Stimulated activated CD8-positive, alpha-beta memory T cell treated with anti-CD3 and anti-CD28 coated beads, Interleukin-15, amount 100 ng/mL, for 48 hours (primary cell): ENCODE measurements at regions not wholly inside any gene's neighbourhood (a gene's known extent, or its start where the extent isn't known, plus 50 kb on each side); places are given as distances from the start of the nearest gene placed in this dataset.

Source experiments
- DNase-seq, 2 donors: peaks; one replicate each; pipeline ENCODE4 v3.0.0-alpha.2; 2020; ENCODE audit warnings: low read depth in 2 of 2

DNA sequence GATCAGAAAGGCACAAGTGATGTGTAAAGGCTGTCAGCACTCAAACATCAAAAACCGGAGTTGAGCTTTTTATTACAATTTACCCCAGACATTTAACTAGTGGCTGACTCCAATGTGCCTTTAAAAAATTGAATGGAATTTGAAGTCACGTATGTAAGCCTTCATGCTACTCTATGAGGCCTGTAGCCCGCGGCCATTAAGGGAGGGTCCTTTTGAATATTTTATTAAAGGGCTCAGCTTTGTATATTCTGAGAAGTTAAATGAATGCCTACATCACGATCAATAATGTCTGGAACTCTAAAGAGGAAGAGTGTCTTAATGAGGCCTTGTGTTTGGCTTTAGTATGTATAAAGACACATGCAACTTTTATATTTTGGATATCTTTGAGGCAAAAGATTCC is 916.6 kb upstream of the CELF2 start:
- no peak for DNase-seq

DNA sequence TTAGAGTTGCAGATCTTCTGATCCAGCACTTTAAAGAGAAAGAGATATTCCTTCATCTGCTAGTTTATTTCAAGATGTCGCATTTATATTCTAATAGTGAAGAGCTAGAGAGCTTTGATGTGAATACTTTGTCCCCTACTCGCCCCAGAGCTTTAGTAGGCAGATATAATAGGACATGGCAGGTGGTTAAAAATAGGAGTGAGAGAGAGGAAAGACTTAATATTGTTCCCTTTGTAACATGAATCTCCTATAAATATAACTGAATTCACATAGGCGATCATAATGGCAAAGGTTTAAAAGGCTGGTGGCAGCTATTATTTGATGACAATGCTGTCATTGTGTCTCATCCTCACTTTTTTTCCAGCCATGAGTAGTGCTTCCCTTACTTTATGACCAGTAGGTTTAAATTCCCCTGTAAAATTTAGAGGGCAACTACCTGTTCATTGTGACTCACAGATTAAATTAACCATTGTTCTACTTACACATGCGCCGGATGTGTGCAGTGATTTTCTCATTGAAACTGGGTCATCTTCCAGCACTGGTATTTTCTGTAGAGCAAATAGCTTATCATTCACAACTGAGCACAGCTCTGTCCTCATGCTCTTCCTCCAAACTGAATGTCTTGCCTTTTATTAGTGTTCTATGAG is 906.7 kb upstream of the CELF2 start:
- DNase-seq, result no peak

DNA sequence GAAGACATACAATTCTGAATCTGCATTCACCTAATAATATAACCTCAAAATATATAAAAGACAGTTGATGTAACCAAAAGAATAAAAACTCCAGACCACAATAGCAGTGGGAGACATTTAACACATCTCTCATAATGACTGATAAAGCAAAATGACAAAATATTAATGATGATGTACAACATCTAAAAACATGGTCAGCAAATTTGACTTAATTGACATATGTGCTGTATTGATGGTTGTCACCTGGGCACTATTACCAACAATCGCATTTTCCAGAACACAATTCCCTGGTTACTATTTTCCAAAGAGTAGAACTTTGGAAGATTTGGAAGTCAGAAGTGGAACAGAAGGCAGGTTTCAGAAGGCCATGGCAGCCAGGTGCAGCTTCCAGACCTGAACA is 899.5 kb upstream of the CELF2 start:
- no peak for DNase-seq

DNA sequence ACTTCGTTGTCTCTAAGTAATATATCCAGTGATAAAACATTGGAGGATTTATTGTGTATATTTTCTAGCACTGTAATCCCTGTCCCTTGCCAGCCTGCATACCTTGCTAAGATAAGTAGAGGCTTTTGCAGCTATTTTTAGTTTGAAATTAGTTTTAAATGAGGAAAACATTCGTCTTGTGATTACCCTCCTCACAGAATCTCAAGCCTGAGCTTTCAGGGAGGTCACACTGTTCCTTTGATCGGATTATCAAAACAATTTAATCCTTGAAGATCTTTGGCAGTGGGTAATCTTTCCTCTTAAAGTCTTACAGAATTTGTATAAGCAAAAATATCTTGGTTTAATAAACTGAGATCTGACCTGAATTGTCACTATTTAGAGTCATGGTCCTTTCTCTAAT is 897.0 kb upstream of the CELF2 start:
- no peak for DNase-seq

GRCh38 chr10:10125676-10126075 is 892.0 kb upstream of the CELF2 start:
- no peak for DNase-seq

GRCh38 chr10:10126218-10126617 is 891.5 kb upstream of the CELF2 start:
- no peak for DNase-seq

GRCh38 chr10:10128387-10128786 is 889.3 kb upstream of the CELF2 start:
- no peak for DNase-seq

GRCh38 chr10:10130686-10131085 is 887.0 kb upstream of the CELF2 start:
- DNase-seq, result no peak

GRCh38 chr10:10132009-10132408 is 885.7 kb upstream of the CELF2 start:
- no peak for DNase-seq

- DNase-seq, result no peak
Measured at GRCh38 chr10:10133281-10133680, 884.4 kb upstream of the CELF2 start.

DNA sequence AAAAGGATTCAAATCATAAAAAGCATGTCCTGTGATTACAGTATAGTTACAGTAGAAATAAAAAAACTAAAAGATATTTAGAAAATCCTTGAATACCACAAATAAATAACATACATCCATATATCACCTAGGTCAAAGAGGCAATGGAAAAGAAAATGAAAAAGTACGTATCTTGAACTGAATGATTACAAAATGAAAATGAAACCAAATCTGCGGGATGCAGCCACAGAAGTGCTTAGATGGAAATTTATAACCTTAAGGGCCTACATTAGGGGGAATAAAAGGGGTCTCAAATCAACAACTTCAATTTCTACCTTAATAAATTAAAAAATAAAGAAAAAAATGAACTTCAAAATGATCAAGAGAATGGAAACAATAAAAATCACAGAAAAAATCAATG is 879.0 kb upstream of the CELF2 start:
- DNase-seq, result no peak

DNA sequence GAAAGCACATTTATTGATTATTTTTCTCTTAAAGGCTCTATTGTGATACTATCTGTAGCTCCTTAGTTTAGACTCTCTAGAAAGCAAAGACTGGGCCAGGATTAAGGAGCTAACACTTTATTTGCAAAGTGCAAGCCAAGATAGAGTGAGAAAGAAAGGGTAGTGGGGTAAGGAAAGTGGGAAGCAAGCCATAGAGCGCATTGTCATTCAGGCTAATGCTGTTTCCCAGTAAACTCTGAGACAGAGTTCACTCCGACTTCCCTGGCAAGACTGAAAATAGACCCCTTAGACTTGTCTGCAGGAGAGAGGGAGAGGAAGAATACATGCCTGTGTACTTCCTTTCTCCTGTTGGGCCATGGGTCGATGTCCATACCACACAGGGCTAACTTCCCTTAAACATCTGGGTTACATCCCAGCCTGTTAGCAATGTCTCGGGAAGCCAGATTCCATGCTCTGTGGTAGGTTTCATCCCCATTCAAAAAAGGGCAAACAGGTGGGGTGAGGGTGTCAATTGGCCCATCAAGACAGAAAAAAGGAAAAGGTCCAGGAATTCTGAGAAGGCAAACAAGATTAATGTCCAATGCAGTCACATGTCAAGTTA is 875.8 kb upstream of the CELF2 start:
- DNase-seq, result no peak

DNA sequence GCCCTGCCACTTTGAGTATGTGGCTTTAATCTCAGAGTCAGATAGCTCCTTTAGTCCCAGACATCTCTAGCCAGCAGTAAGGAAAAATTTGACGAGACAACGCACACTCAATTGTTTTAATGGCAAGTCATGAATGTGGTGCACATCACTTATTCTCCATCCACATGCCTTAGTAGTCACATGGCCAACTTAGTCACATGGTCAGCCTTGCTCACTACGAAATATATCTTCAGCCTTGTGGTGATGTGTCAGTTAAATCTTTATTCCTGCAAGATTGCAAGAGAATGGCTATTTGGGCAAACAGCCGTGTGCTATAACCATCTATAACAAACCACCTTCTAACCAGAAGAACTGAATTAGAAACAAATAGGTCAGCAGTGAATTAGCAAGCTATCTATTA is 871.1 kb upstream of the CELF2 start:
- DNase-seq, result no peak

- DNase-seq, result no peak
Measured at GRCh38 chr10:10149899-10150298, 867.8 kb upstream of the CELF2 start.

GRCh38 chr10:10156917-10157600 is 860.6 kb upstream of the CELF2 start:
- DNase-seq, result no peak

DNA sequence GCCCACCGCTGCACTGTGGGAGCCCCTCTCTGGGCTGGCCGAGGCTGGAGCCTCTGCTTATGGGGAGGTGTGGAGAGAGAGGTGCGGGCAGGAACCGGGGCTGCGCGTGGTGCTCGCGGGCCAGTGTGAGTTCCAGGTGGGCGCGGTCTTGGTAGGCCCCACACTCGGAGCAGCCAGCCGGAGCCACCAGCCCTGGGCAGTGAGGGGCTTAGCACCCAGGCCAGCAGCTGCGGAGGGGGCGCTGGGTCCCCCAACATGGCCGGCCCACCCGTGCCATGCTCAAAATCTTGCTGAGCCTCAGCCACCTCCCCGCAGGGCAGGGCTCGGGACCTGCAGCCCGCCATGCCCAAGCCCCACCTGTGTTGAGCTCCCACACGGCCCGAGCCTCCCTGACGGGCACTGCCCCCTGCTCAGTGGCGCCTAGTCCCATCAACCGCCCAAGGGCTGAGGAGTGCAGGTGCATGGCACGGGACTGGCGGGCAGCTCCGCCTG is 856.8 kb upstream of the CELF2 start:
- no peak for DNase-seq

DNA sequence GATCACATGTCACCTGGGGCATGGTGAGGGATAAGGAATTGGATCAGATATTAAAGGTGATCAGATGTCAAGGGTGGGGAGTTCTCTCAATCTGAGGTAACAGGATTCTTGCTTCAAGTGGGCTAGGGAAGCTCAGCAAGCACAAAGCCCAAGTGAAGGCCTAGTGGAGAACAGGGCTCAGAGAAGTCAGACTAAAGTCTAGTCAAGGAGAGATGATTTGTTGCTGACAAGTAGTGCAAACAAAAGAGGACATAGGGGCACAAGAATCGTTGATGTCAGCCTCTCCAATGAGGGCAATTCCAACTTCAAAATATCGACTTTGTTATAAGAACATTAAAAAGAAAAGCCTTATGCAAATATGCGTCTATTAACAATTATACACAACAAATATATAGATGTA is 852.8 kb upstream of the CELF2 start:
- no peak for DNase-seq

DNA sequence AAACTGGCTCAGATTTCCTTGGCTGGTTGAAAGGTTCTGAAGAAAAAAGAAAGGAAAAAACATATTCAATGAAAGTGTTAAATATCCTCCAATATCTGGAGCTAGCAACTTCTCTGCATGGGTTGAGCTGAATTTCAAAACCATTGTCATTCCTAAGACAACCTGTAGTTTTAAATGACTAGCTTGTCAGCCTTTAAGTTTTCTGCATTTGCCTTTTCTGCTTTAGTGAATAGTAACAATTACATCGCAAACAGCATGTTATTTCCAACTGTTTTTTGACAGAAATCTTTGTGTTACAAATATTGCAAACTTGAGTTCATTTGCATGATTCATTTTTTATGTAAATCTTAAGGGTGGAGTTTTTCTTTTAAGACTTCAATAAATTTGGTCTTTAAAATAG is 852.3 kb upstream of the CELF2 start:
- no peak for DNase-seq

GRCh38 chr10:10178476-10178875 is 839.2 kb upstream of the CELF2 start:
- DNase-seq, result no peak

- DNase-seq, result no peak
Measured at GRCh38 chr10:10193848-10194247, 823.8 kb upstream of the CELF2 start.

- DNase-seq, result no peak
Measured at GRCh38 chr10:10196701-10197100, 821.0 kb upstream of the CELF2 start.

DNA sequence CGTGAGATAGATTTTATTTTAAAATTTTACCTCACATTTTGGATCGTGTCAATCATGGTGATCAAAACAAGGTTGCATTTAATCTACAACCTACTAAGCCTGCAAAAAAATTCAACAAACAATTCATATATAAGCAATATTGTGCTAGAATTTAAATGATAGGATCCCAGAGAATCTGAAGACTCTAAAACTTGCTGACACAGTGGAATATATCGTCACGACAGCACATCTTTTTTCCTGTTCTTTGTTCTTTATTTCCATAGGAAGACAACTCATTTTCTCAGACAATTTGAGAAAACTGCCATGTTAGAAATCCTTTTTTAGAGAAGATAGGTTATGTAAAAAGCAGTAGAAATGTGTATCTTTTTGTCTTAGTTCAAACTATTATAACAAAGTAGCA is 820.2 kb upstream of the CELF2 start:
- no peak for DNase-seq

DNA sequence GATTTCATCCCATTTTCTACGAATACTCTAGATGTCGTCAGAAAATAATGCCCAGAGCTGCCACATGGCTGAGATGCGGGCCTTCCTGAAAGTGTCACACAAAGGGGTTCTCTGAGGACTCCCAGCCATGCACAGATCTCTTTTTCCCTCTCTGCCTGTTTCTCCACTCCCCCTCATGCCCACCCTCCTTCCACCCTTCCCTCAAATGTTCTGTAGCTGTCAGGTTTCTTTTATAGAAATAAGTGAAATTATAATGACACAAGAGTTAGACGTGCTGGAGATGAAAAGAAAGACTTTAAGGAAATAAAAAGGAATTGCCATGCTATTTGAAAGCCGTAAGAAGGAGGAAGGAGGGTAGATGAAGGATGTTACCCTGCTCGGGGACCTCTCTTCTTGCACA is 819.3 kb upstream of the CELF2 start:
- DNase-seq, result no peak
